IPS DF 6.9 (cell line): ENCODE measurements at regions not wholly inside any gene's neighbourhood (a gene's known extent, or its start where the extent isn't known, plus 50 kb on each side); places are given as distances from the start of the nearest gene placed in this dataset.

Experiments used
- DNase-seq: peaks from one replicate; pipeline ENCODE4 v3.0.0-alpha.2; 2013; ENCODE audit warnings: low read depth, low spot score
- H3K27ac ChIP-seq: one replicate; pipeline ENCODE4 v1.5.1; 2013; ENCODE audit warnings: low read length, control low read depth
- H3K27me3 ChIP-seq: 2 replicates; pipeline ENCODE4 v1.6.1; 2013; ENCODE audit warnings: mild to moderate bottlenecking, low read length; ENCODE audit not compliant: control insufficient read depth, insufficient read depth
- H3K36me3 ChIP-seq: 2 replicates; pipeline ENCODE4 v1.6.1; 2013; ENCODE audit warnings: low read length; ENCODE audit not compliant: control insufficient read depth, insufficient read depth
- H3K4me1 ChIP-seq: 2 replicates; pipeline ENCODE4 v1.6.1; 2013; ENCODE audit warnings: low read length; ENCODE audit not compliant: control insufficient read depth, insufficient read depth
- H3K4me3 ChIP-seq: 2 replicates; pipeline ENCODE4 v1.5.1; 2013; ENCODE audit warnings: mild to moderate bottlenecking, low read length
- H3K9me3 ChIP-seq: 2 replicates; pipeline ENCODE4 v1.6.1; 2013; ENCODE audit warnings: low read length, inconsistent platforms; ENCODE audit not compliant: control insufficient read depth, insufficient read depth
- WGBS: extraction: QIAGEN DNeasy Blood & Tissue Kit; methylation state at CpG from one replicate; pipeline ENCODE4 v1.1.7; 2013; ENCODE audit warnings: mixed read lengths, missing lambda C conversion rate; ENCODE audit not compliant: insufficient read length, insufficient coverage; 5-methylcytosine and 5-hydroxymethylcytosine counted together

DNA sequence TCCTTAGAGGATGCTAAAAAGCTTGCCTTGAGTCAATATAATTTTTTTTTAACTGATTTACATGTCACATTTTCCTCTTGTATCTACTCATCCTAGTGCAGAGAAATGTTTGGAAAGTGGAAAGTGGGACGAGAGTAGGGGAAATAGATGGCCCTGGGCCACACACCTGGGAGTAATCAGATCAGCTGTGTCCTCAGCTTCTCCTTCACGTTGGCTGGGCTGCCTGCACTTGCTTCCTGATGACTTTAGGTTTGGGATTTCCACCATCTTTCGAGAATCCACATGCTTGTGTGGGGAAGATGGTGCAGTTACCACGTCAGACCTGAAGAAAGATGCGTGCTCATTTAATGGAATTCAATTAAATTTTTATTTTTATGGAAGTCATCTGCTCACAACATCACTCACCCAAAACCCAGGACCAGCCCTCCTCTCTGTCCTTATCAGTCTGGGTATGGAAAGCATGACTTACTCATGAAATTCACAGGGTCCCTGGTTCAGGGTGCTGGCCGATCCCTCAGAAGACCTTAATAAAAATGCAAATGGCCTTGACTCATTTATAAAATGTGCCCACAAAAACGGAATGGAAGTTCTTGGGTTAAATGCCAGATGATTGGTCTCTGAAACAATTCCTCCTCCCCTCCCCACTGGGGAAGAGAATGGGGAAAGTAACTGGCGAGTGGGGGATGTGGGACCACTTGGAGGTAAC lies 74.5 kb upstream of the TIAM2 start:
- H3K27me3 ChIP-seq: no peaks in the 10 kb centered on the region
- WGBS: no CpG with 5 or more reads among the region's 8 CpGs
- H3K27ac ChIP-seq: no peak overlapping the region
- no peaks in the 10 kb centered on the region for H3K9me3 ChIP-seq
- peaks cover 3% of the 10 kb centered on the region for H3K4me1 ChIP-seq
- no peak overlapping the region for H3K4me3 ChIP-seq
- DNase-seq: no peak
- no peaks in the 10 kb centered on the region for H3K36me3 ChIP-seq

- Histone ChIP-seq H3K4me1 (peaks cover 3% of the 10 kb centered on the region), H3K4me3 (no peak overlapping the region), H3K9me3 (no peaks in the 10 kb centered on the region), H3K27ac (no peak overlapping the region), H3K27me3 (no peaks in the 10 kb centered on the region), H3K36me3 (no peaks in the 10 kb centered on the region)
- no peak for DNase-seq
- no CpG with 5 or more reads among the region's 4 CpGs for WGBS
Observed at GRCh38 chr6:154921482-154921881, 73.6 kb upstream of the TIAM2 start.

DNA sequence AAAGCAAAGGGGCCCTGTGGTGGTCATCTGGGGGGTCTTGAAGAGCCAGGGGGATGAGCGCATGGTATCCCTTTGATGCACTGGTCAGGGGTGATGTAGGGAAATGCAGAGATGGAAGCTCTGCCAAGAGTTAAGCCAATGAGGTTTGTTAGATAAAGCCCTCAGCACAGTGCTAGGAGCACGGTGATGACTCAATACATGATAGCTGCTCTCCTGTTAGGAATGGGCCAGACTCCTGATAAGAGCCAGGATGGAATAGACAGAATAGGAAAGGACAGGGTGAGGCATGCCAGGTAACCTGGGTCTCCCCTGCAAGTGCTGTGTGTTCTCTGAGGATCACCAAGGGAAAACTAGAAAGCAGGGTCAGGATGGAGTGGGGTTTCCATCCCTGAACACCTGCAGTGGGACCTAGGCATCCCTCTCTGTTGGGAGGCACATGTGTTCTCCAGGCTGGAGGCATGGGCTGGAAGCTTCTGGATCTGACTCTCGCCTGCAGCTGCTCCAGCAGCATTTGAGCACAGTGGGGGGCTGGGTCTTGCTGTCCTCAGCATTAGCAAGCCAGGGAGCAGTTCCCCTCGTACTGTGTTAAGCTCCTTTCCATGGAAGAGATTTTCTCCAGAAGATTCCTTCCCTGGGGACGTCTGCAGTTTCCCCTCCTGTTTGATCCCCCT lies 71.8 kb upstream of the TIAM2 start:
- Histone ChIP-seq H3K4me3 (no peak overlapping the region), H3K9me3 (no peaks in the 10 kb centered on the region), H3K27ac (no peak overlapping the region), H3K27me3 (no peaks in the 10 kb centered on the region), H3K36me3 (no peaks in the 10 kb centered on the region), H3K4me1 (peaks cover 3% of the 10 kb centered on the region)
- no CpG with 5 or more reads among the region's 5 CpGs for WGBS
- DNase-seq: no peak

GRCh38 chr6:154925130-154925529 lies 70.0 kb upstream of the TIAM2 start:
- Histone ChIP-seq H3K27me3 (no peaks in the 10 kb centered on the region), H3K4me1 (peaks cover 3% of the 10 kb centered on the region), H3K27ac (no peak overlapping the region), H3K4me3 (no peak overlapping the region), H3K36me3 (no peaks in the 10 kb centered on the region), H3K9me3 (no peaks in the 10 kb centered on the region)
- WGBS: no CpG with 5 or more reads among the region's 8 CpGs
- no peak for DNase-seq

DNA sequence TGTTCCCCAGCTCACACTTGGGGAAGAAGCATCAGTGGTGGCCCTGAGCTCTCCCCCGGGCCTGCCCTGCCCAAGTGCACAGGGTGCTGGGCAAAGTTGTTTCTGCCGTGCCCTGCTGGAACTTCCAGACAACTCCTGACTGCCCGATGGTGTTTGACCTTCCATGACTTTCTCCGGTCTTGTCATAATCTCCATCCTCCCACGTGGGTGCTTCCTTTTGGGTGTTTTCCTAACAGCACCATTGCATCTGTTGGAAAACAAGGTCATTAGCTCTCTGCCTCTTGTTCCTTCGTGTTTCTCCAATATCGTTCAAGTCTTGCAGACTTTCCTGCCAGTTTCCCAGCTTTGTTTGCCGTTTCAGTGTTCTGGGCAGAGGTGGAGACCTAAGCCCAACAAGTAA lies 68.7 kb upstream of the TIAM2 start:
- no CpG with 5 or more reads among the region's 8 CpGs for WGBS
- no peak overlapping the region for H3K4me3 ChIP-seq
- no peaks in the 10 kb centered on the region for H3K9me3 ChIP-seq
- no peaks in the 10 kb centered on the region for H3K27me3 ChIP-seq
- peaks cover 3% of the 10 kb centered on the region for H3K4me1 ChIP-seq
- DNase-seq: no peak
- no peaks in the 10 kb centered on the region for H3K36me3 ChIP-seq
- H3K27ac ChIP-seq: no peak overlapping the region

- Histone ChIP-seq H3K9me3 (no peaks in the 10 kb centered on the region), H3K4me1 (peaks cover 2% of the 10 kb centered on the region), H3K27ac (no peak overlapping the region), H3K27me3 (no peaks in the 10 kb centered on the region), H3K4me3 (no peak overlapping the region), H3K36me3 (no peaks in the 10 kb centered on the region)
- peak; percentile 66 for DNase-seq
- WGBS: no CpG with 5 or more reads among the region's 5 CpGs
Observed at GRCh38 chr6:154928325-154928922, 66.7 kb upstream of the TIAM2 start.

DNA sequence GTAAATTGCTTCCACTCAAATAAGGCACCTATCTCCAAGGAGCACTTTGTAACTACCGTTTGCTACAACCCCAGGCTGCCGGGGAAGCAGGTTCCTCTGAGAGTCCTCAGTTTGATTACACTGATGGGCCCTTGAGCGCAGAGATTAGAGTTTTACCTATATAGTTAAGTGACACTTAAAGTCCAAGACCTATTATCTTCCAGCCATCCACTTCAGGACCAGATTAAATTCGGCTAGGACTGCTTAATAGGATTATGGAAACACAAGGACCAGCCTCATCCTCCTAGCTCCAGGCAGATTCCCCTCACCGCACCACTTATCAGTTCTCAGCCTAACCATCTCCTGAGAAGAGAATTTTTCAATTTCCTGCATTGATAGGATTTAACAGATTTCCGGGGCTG lies 64.7 kb upstream of the TIAM2 start:
- DNase-seq: no peak
- no peaks in the 10 kb centered on the region for H3K36me3 ChIP-seq

GRCh38 chr6:154931711-154932424 lies 63.2 kb upstream of the TIAM2 start:
- Histone ChIP-seq H3K36me3 (no peaks in the 10 kb centered on the region), H3K4me3 (no peak overlapping the region), H3K4me1 (peaks cover 2% of the 10 kb centered on the region), H3K27ac (no peak overlapping the region), H3K9me3 (no peaks in the 10 kb centered on the region), H3K27me3 (no peaks in the 10 kb centered on the region)
- no peak for DNase-seq
- no CpG with 5 or more reads among the region's 4 CpGs for WGBS

More for the DNA sequence above, 64.7 kb upstream of the TIAM2 start:
- Histone ChIP-seq H3K27me3 (no peaks in the 10 kb centered on the region), H3K9me3 (no peaks in the 10 kb centered on the region), H3K4me1 (peaks cover 2% of the 10 kb centered on the region), H3K27ac (no peak overlapping the region), H3K4me3 (no peak overlapping the region)
- WGBS: no CpG with 5 or more reads among the region's 6 CpGs

GRCh38 chr6:154932515-154933027 lies 62.5 kb upstream of the TIAM2 start:
- Histone ChIP-seq H3K9me3 (no peaks in the 10 kb centered on the region), H3K36me3 (no peaks in the 10 kb centered on the region), H3K4me1 (peaks cover 2% of the 10 kb centered on the region), H3K27me3 (no peaks in the 10 kb centered on the region), H3K4me3 (no peak overlapping the region), H3K27ac (no peak overlapping the region)
- no peak for DNase-seq
- no CpG with 5 or more reads among the region's 6 CpGs for WGBS

DNA sequence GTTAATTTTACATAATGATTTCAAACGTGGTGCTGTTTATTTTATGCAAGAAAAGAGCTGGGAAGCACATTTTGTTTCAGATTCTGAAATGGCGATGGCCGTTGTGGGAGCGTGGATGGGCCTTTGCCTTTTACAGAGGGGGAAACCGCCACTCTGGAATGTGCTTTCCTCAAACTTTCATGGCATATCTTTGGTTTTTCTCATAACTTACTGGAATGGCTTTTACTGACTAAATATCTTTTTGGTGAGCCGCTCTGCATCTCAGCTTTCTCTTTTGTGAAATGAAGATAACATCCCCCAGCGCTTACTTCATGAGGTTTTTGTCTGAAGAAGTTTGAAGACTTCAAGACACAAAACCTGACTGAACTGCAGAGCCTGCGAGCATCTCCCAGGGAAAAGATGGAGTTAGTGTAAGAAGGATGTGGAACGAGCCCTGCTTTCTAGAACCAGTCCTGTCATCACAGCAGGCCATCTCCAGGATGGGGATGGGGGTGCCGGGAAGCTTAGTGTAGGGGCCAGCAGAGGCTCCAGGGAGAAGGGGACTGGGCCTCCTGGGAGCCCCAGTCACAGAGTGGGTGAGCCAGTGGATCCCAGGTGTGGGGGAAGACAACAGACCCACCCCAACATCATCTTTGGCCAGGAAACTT lies 61.8 kb upstream of the TIAM2 start:
- Histone ChIP-seq H3K27me3 (no peaks in the 10 kb centered on the region), H3K36me3 (no peaks in the 10 kb centered on the region), H3K27ac (no peak overlapping the region), H3K4me3 (no peak overlapping the region), H3K9me3 (no peaks in the 10 kb centered on the region), H3K4me1 (peaks cover 2% of the 10 kb centered on the region)
- no CpG with 5 or more reads among the region's 10 CpGs for WGBS
- no peak for DNase-seq
